GM12801 (cell line): ENCODE measurements at regions not wholly inside any gene's neighbourhood (a gene's known extent, or its start where the extent isn't known, plus 50 kb on each side); places are given as distances from the start of the nearest gene placed in this dataset.

Experiments used
- TF ChIP-seq, protein P1 (sequence below): IDR thresholded peaks from one replicate; pipeline ENCODE4 v1.5.1; 2011; ENCODE audit warnings: control low read depth; ENCODE audit not compliant: insufficient read length; ENCODE audit errors: extremely low read depth

DNA sequence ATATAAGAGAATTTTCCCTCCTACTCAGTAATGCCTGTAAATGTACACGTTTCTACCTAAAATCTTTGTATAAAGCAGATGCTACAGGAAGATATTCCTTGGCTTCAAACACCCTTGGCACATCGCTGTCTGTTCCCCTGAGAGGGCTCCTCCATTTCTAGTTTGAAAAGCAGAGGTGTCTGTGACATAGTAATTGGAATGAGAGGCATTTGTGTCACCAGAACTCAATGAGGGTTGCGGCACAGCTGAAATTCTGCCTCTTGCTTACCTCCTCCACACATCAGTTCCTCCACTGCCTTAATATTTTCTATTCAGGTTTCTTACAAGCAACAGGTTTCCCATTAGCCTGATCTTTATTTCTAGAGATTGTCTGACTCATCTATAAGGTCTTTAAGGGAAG lies 359.9 kb upstream of the DCC start:
- TF ChIP-seq, protein P1, sequence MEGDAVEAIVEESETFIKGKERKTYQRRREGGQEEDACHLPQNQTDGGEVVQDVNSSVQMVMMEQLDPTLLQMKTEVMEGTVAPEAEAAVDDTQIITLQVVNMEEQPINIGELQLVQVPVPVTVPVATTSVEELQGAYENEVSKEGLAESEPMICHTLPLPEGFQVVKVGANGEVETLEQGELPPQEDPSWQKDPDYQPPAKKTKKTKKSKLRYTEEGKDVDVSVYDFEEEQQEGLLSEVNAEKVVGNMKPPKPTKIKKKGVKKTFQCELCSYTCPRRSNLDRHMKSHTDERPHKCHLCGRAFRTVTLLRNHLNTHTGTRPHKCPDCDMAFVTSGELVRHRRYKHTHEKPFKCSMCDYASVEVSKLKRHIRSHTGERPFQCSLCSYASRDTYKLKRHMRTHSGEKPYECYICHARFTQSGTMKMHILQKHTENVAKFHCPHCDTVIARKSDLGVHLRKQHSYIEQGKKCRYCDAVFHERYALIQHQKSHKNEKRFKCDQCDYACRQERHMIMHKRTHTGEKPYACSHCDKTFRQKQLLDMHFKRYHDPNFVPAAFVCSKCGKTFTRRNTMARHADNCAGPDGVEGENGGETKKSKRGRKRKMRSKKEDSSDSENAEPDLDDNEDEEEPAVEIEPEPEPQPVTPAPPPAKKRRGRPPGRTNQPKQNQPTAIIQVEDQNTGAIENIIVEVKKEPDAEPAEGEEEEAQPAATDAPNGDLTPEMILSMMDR: no peak

DNA sequence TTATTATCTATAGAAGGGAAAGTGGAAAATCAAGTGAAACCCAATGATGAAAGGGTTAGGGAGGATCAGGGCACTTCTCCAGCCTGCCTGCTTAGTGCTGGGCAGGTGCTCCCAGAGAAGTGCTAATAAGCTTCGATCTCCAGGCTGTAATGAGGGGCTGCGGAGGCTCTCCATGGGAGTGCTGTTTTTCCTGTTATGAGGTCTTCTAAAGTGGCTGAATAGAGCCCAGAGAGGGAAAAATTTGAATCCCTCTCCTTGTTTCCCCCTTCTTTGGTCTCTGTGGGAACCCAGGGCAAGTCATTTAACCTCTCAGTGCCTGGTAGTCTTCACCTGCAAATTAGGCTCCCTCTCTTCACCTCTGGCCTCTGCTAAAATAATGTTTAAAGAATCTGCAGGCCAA lies 351.7 kb upstream of the DCC start:
- TF ChIP-seq, protein P1: no peak

DNA sequence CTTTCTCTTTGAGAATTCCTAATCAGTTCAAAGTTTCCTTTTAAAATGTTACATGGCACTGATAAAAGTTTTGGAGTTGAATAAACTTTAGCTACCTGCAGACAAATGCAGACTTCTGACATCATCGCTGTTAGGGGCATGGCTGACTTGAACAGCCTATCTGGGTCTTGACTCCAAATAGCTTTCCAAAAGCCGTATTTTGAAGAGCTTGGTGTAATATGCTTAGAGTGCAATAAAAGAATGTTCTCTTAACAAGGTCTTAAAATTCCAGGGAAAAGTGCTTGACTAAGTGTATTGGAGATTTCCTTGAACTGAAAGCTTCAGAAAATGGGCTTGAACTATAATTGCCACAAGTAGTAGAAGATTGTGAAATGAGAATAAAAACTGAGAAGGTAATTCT lies 342.9 kb upstream of the DCC start:
- TF ChIP-seq, protein P1: no peak

DNA sequence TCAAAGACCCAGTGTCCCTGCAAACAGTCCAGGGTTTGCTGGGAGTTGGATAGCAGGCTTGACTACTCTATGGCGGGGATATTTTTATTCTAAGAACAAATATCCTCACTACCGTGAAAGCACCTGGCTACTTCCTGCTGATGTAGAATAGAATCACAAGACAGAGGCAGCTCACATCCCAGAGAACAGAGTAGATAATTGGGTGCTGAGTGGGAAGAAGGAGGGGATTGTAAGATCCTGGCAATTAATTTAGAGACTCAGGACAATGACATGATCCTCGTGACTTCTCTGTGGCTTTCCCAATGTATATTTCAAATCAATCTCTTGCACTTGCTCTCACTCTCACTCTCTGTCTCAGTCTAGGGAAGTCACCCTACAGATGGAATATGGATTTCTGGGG lies 341.9 kb upstream of the DCC start:
- TF ChIP-seq, protein P1: no peak

DNA sequence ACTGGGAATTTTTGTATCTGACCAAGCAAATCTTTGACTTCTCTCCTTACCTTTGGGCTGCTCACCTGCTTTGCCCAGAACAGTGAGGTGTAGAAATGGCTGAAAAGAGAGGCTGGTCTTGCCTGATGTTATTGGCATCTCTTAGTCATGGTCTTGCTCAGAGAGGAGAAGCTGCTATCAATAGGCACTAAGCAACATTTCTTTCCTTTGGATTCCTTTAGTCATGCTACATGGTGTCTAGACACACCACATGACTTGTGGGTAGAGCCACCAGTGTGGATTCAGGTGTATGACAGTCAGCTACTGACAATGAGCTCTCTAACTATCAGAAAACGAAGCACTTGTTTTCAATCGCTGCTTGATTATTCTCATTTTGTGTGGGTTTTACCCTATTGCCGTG lies 341.3 kb upstream of the DCC start:
- TF ChIP-seq, protein P1: no peak

GRCh38 chr18:51999351-51999750 lies 340.6 kb upstream of the DCC start:
- TF ChIP-seq, protein P1: no peak

DNA sequence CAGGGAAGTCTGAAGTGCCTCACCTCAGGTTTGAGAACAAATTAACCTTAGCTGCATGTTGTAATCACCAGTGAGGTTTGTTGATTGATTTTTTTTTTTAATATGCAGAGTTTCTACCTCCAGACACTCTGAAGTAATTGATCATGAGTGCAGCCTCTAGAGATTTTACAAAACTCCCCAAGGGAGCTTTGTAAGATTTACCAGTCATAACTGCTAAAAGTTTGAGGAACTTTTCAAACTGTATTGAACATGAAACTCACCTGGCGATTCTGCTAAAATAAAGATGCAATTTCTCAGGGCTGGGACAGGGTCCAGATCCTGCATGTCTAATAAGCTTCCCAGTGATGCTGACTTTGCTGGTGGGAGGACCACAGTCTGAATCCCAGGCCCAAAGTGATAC lies 339.6 kb upstream of the DCC start:
- TF ChIP-seq, protein P1: no peak

DNA sequence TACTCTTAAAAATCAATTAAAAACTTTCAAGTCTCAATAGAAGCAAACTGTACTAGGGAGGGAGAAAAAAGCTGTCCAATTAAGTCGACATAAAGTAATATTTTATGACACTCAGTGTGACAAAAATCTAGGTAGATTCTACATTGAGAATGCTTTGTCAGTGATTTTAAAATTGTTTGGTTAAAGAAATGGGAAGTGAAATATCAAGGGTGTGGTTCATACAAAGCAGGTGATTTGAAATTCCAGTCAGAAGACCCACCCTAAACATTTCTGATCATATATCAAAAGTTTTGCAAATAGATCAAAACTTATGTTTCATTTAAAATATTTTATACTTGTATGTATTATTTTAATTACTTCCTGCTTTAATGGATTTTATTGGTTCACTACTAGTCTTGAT lies 338.9 kb upstream of the DCC start:
- TF ChIP-seq, protein P1: no peak
